GM12878 (cell line): ENCODE measurements at regions not wholly inside any gene's neighbourhood (a gene's known extent, or its start where the extent isn't known, plus 50 kb on each side); places are given as distances from the start of the nearest gene placed in this dataset.

ENCODE experiments used
- ATAC-seq: fragments of 200-7000 bp; cut with Tn5 transposase; 3 replicates; pipeline ENCODE4 v1.9.1; 2020; ENCODE audit warnings: mild to moderate bottlenecking, moderate library complexity
- BruUV-seq: library from RNA; stranded (reverse); fragments of 400-500 nt; replicated peaks from 2 replicates; lab custom pipeline; 2021; lab: Mats Ljungman, UMichigan
- CTCF ChIA-PET: fragments of 300-600 bp; sonication (Branson Sonifier 250); formaldehyde crosslinking; extraction: SDS; loops from one replicate; lab custom pipeline; 2021; ENCODE audit warnings: inconsistent platforms; lab: Yijun Ruan, JAX
- POLR2A ChIA-PET: fragments of 350-600 bp; formaldehyde crosslinking; extraction: SDS; loops from one replicate; lab custom pipeline; 2021; ENCODE audit warnings: inconsistent platforms; lab: Charles Lee
- RAD21 ChIA-PET: fragments of 300-600 bp; sonication (Branson Sonifier 250); formaldehyde crosslinking; loops from one replicate; lab custom pipeline; 2023; ENCODE audit warnings: antibody characterized with exemption; ENCODE audit not compliant: unreplicated experiment; lab: Charles Lee
- SMC1A ChIA-PET: fragments of 300-600 bp; sonication (Branson Sonifier 250); formaldehyde crosslinking; loops from one replicate; lab custom pipeline; 2023; ENCODE audit not compliant: unreplicated experiment, uncharacterized antibody; lab: Charles Lee
- DNase-seq: peaks from one replicate; pipeline ENCODE4 v3.0.0-alpha.2; 2011; ENCODE audit warnings: low read depth, low spot score
- FAIRE-seq: peaks from 3 replicates; lab custom pipeline; 2011; peaks lifted over from hg19 to GRCh38; lab: Jason Lieb, UNC
- H2AFZ ChIP-seq: 2 replicates; pipeline ENCODE4 v1.6.0; 2011; ENCODE audit warnings: low read depth, low read length, control low read depth; ENCODE audit not compliant: control insufficient read depth
- H3K27ac ChIP-seq: 2 replicates; pipeline ENCODE4 v1.5.1; 2011; ENCODE audit warnings: control low read depth; ENCODE audit not compliant: control insufficient read depth, insufficient read depth
- H3K27me3 ChIP-seq, 2 experiments: replicated peaks in 1 of 2; 2 replicates each; pipeline versions ENCODE4 v1.6.0 to v1.6.1; 2011; ENCODE audit warnings: low read length in 1 of 2; ENCODE audit not compliant: control insufficient read depth in 2 of 2, insufficient read depth in 2 of 2
- H3K36me3 ChIP-seq, 2 experiments: 2 replicates each; pipeline ENCODE4 v1.5.1; 2011; ENCODE audit warnings: low read length in 1 of 2; ENCODE audit not compliant: control insufficient read depth in 2 of 2, insufficient read depth in 2 of 2
- H3K4me1 ChIP-seq: 2 replicates; pipeline ENCODE4 v1.6.1; 2011; ENCODE audit warnings: mild to moderate bottlenecking, low read length, moderate library complexity, mixed read lengths; ENCODE audit not compliant: control insufficient read depth, insufficient read depth
- H3K4me2 ChIP-seq: 2 replicates; pipeline ENCODE4 v1.6.0; 2011; ENCODE audit warnings: control low read depth; ENCODE audit not compliant: control insufficient read depth, insufficient read depth
- H3K4me3 ChIP-seq: fragments of 200-600 bp; sonication (generic); 2 replicates; pipeline ENCODE4 v1.5.1; 2016
- H3K79me2 ChIP-seq: 2 replicates; pipeline ENCODE4 v1.6.0; 2011; ENCODE audit warnings: low read length; ENCODE audit not compliant: control insufficient read depth, insufficient read depth
- H3K9ac ChIP-seq: 2 replicates; pipeline ENCODE4 v1.8.0; 2011; ENCODE audit warnings: low read length, control low read depth, mixed read lengths; ENCODE audit not compliant: control insufficient read depth, insufficient read depth
- H3K9me3 ChIP-seq: replicated peaks from 3 replicates; pipeline ENCODE4 v1.5.1; 2011; ENCODE audit warnings: mild to moderate bottlenecking, low read length; ENCODE audit not compliant: control insufficient read depth, insufficient read depth
- H4K20me1 ChIP-seq: 2 replicates; pipeline ENCODE4 v1.6.0; 2011; ENCODE audit not compliant: control insufficient read depth, insufficient read depth
- ASH2L ChIP-seq: fragments of 300-600, 200-600 bp; sonication (generic); IDR thresholded peaks from 2 replicates; pipeline ENCODE4 v1.6.1; 2017; ENCODE audit warnings: low read depth, mild to moderate bottlenecking, borderline replicate concordance
- BHLHE40 ChIP-seq, 2 experiments: fragments of 450-650 bp in 1 of 2; IDR thresholded peaks; 2 replicates each; pipeline ENCODE4 v1.6.1; 2011 to 2017; ENCODE audit warnings: low read depth in 2 of 2, borderline replicate concordance in 1 of 2, improper control_type of control experiment in 1 of 2, low read length in 1 of 2, mild to moderate bottlenecking in 1 of 2
- EZH2 ChIP-seq: IDR thresholded peaks from 2 replicates; pipeline ENCODE4 v1.6.1; 2012; ENCODE audit warnings: low read depth, mild to moderate bottlenecking, control low read depth, inconsistent platforms, low read length, borderline replicate concordance; ENCODE audit not compliant: control insufficient read depth
- FOXK2 ChIP-seq: fragments of 450-650 bp; IDR thresholded peaks from 2 replicates; pipeline ENCODE4 v1.6.1; 2017; ENCODE audit warnings: mild to moderate bottlenecking, moderate library complexity
- FOXM1 ChIP-seq: IDR thresholded peaks from 2 replicates; pipeline ENCODE4 v1.6.1; 2012; ENCODE audit warnings: low read depth, mild to moderate bottlenecking, inconsistent platforms, low read length, moderate library complexity
- IRF4 ChIP-seq: IDR thresholded peaks from 2 replicates; pipeline ENCODE4 v1.6.1; 2011; ENCODE audit warnings: low read depth, low read length
- MEF2A ChIP-seq: IDR thresholded peaks from 2 replicates; pipeline ENCODE4 v1.6.1; 2011; ENCODE audit warnings: low read depth, mild to moderate bottlenecking, low read length, moderate library complexity; ENCODE audit not compliant: insufficient read depth
- MTA2 ChIP-seq: fragments of 450-650 bp; IDR thresholded peaks from 2 replicates; pipeline ENCODE4 v1.6.1; 2016; ENCODE audit warnings: low read depth, mild to moderate bottlenecking, moderate library complexity
- NFXL1 ChIP-seq: fragments of 450-650 bp; IDR thresholded peaks from 2 replicates; pipeline ENCODE4 v1.6.1; 2017; ENCODE audit warnings: antibody characterized with exemption, mild to moderate bottlenecking, borderline replicate concordance
- PAX8 ChIP-seq: fragments of 450-650 bp; IDR thresholded peaks from 2 replicates; pipeline ENCODE4 v1.6.1; 2017; ENCODE audit warnings: mild to moderate bottlenecking, moderate library complexity
- POU2F2 ChIP-seq: IDR thresholded peaks from 3 replicates; pipeline ENCODE4 v1.6.1; 2011; ENCODE audit warnings: low read depth, mild to moderate bottlenecking, low read length, borderline replicate concordance
- RAD51 ChIP-seq: fragments of 450-650 bp; IDR thresholded peaks from 2 replicates; pipeline ENCODE4 v1.6.1; 2016; ENCODE audit warnings: moderate library complexity, mild to moderate bottlenecking, inconsistent platforms
- SIN3A ChIP-seq: IDR thresholded peaks from 2 replicates; pipeline ENCODE4 v1.6.1; 2012; ENCODE audit warnings: low read depth, low read length, improper control_type of control experiment
- SMARCA5 ChIP-seq: fragments of 450-650 bp; IDR thresholded peaks from 2 replicates; pipeline ENCODE4 v1.6.1; 2017; ENCODE audit warnings: mild to moderate bottlenecking
- WGBS: methylation state at CpG from one replicate; pipeline ENCODE4 v1.1.6; 2016; ENCODE audit warnings: low lambda C conversion rate; ENCODE audit not compliant: insufficient replicate concordance, insufficient coverage; ENCODE audit errors: missing lambda C conversion rate; 5-methylcytosine and 5-hydroxymethylcytosine counted together
- in situ Hi-C: fragments of 300-500 bp; cut with MboI; formaldehyde crosslinking; loops from 9 replicates; pipeline ENCODE4 v1.14.3; 2018; ENCODE audit warnings: mixed read lengths
- intact Hi-C: fragments of 100-400 bp; cut with micrococcal nuclease; formaldehyde crosslinking; loops from one replicate; pipeline ENCODE4 v1.14.2; 2022; ENCODE audit not compliant: unreplicated experiment
- TF ChIP-seq, protein P1 (sequence below): fragments of 450-650 bp; IDR thresholded peaks from 2 replicates; pipeline ENCODE4 v1.6.1; 2018; ENCODE audit warnings: mild to moderate bottlenecking, low read depth, moderate library complexity; ENCODE audit not compliant: partially characterized antibody
- TF ChIP-seq, protein P2 (sequence below): IDR thresholded peaks from 2 replicates; pipeline ENCODE4 v1.6.1; 2012; ENCODE audit warnings: low read length, inconsistent platforms

- H3K4me1 ChIP-seq = no peaks in the 10 kb centered on the region
- no peak overlapping the region for H3K27ac ChIP-seq
- H2AFZ ChIP-seq = no peak overlapping the region
- DNase-seq = no peak
- no peaks in the 10 kb centered on the region for H3K27me3 ChIP-seq
- no peak for FAIRE-seq
- ChIA-PET POLR2A (no interaction called here), SMC1A (no interaction called here), RAD21 (no interaction called here)
- 0% methylated on average over 1 of the region's 1 CpG for WGBS
- in situ Hi-C loops = no loop called here
- intact Hi-C loops = no loop called here
- no TSS peak for BruUV-seq
- no peaks in the 10 kb centered on the region for H4K20me1 ChIP-seq
- no peak overlapping the region for H3K4me2 ChIP-seq
- H3K9me3 ChIP-seq = no peaks in the 10 kb centered on the region; the same call in 2 of the 3 replicates
- no peak overlapping the region for H3K4me3 ChIP-seq
- no peaks in the 10 kb centered on the region for H3K79me2 ChIP-seq
- H3K36me3 ChIP-seq = no peaks in the 10 kb centered on the region
- ATAC-seq = no peak
- H3K9ac ChIP-seq = no peak overlapping the region
- TF ChIP-seq PAX8 = no peak
- TF ChIP-seq SIN3A = no peak
- TF ChIP-seq RAD51 = no peak
- TF ChIP-seq, protein P1, sequence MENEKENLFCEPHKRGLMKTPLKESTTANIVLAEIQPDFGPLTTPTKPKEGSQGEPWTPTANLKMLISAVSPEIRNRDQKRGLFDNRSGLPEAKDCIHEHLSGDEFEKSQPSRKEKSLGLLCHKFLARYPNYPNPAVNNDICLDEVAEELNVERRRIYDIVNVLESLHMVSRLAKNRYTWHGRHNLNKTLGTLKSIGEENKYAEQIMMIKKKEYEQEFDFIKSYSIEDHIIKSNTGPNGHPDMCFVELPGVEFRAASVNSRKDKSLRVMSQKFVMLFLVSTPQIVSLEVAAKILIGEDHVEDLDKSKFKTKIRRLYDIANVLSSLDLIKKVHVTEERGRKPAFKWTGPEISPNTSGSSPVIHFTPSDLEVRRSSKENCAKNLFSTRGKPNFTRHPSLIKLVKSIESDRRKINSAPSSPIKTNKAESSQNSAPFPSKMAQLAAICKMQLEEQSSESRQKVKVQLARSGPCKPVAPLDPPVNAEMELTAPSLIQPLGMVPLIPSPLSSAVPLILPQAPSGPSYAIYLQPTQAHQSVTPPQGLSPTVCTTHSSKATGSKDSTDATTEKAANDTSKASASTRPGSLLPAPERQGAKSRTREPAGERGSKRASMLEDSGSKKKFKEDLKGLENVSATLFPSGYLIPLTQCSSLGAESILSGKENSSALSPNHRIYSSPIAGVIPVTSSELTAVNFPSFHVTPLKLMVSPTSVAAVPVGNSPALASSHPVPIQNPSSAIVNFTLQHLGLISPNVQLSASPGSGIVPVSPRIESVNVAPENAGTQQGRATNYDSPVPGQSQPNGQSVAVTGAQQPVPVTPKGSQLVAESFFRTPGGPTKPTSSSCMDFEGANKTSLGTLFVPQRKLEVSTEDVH = no peak
- no peak for TF ChIP-seq IRF4
- no peak for TF ChIP-seq POU2F2
- no peak for TF ChIP-seq SMARCA5
- TF ChIP-seq, protein P2, sequence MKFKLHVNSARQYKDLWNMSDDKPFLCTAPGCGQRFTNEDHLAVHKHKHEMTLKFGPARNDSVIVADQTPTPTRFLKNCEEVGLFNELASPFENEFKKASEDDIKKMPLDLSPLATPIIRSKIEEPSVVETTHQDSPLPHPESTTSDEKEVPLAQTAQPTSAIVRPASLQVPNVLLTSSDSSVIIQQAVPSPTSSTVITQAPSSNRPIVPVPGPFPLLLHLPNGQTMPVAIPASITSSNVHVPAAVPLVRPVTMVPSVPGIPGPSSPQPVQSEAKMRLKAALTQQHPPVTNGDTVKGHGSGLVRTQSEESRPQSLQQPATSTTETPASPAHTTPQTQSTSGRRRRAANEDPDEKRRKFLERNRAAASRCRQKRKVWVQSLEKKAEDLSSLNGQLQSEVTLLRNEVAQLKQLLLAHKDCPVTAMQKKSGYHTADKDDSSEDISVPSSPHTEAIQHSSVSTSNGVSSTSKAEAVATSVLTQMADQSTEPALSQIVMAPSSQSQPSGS = no peak
- no peak for TF ChIP-seq NFXL1
- no peak for TF ChIP-seq EZH2
- no peak for TF ChIP-seq BHLHE40 (IDR thresholded peaks at IDR 0.05; ENCODE audit: borderline replicate concordance in 1 of 2, low read depth in 2 of 2, low read length in 1 of 2)
- no peak for TF ChIP-seq ASH2L
- no peak for TF ChIP-seq FOXM1
- TF ChIP-seq MEF2A = no peak
- TF ChIP-seq MTA2 = no peak
- TF ChIP-seq FOXK2 = no peak
- TF ChIP-seq, all 136 proteins: peak for 0
- CTCF ChIA-PET = no interaction called here
Measured at GRCh38 chr16:8084302-8084701, 506.0 kb downstream of the TMEM114 start.
